ENCODE measurements at regions not wholly inside any gene's neighbourhood (a gene's known extent, or its start where the extent isn't known, plus 50 kb on each side); places are given as distances from the start of the nearest gene placed in this dataset.
"Not testable (repeated sequence)": the region's sequence is repeated elsewhere in the genome, so short reads cannot be mapped to it uniquely, and the experiment has no call there.

GRCh38 chr13:103880146-103880545, 813.9 kb upstream of the SLC10A2 start:
- DNase-seq (ENCODE audit: low read depth): not testable (repeated sequence)

GRCh38 chr13:103878891-103879605, 812.8 kb upstream of the SLC10A2 start:
- no peak for DNase-seq (ENCODE audit: low read depth)

- no peak for DNase-seq (ENCODE audit: low read depth)
These were observed 810.4 kb upstream of the SLC10A2 start for GRCh38 chr13:103876571-103876970.

- no peak for DNase-seq (ENCODE audit: low read depth)
These were observed 807.5 kb upstream of the SLC10A2 start for GRCh38 chr13:103873725-103874124.

- DNase-seq (ENCODE audit: low read depth): no peak
These were observed 799.8 kb upstream of the SLC10A2 start for GRCh38 chr13:103866048-103866447.

GRCh38 chr13:103862525-103862924, 796.3 kb upstream of the SLC10A2 start:
- no peak for DNase-seq (ENCODE audit: low read depth)

- no peak for DNase-seq (ENCODE audit: low read depth)
These were observed 793.7 kb upstream of the SLC10A2 start for GRCh38 chr13:103859952-103860351.

- no peak for DNase-seq (ENCODE audit: low read depth)
These were observed 785.8 kb upstream of the SLC10A2 start for GRCh38 chr13:103852036-103852435.

- no peak for DNase-seq (ENCODE audit: low read depth)
These were observed 778.3 kb upstream of the SLC10A2 start for GRCh38 chr13:103844471-103844870.

GRCh38 chr13:103839460-103839859, 773.2 kb upstream of the SLC10A2 start:
- no peak for DNase-seq (ENCODE audit: low read depth)

GRCh38 chr13:103835052-103835451, 768.8 kb upstream of the SLC10A2 start:
- no peak for DNase-seq (ENCODE audit: low read depth)

- DNase-seq (ENCODE audit: low read depth): no peak
These were observed 767.2 kb upstream of the SLC10A2 start for GRCh38 chr13:103833294-103833852.

- no peak for DNase-seq (ENCODE audit: low read depth)
These were observed 749.4 kb upstream of the SLC10A2 start for GRCh38 chr13:103815619-103816018.

GRCh38 chr13:103812971-103813370, 746.8 kb upstream of the SLC10A2 start:
- no peak for DNase-seq (ENCODE audit: low read depth)

- DNase-seq (ENCODE audit: low read depth): no peak
These were observed 746.3 kb upstream of the SLC10A2 start for GRCh38 chr13:103812558-103812957.

- no peak for DNase-seq (ENCODE audit: low read depth)
These were observed 743.8 kb upstream of the SLC10A2 start for GRCh38 chr13:103810026-103810425.

GRCh38 chr13:103805771-103806170, 739.6 kb upstream of the SLC10A2 start:
- DNase-seq (ENCODE audit: low read depth): no peak

- DNase-seq (ENCODE audit: low read depth): no peak
These were observed 737.1 kb upstream of the SLC10A2 start for GRCh38 chr13:103803349-103803748.

- DNase-seq (ENCODE audit: low read depth): no peak
These were observed 732.8 kb upstream of the SLC10A2 start for GRCh38 chr13:103799028-103799427.

GRCh38 chr13:103795892-103796478, 729.8 kb upstream of the SLC10A2 start:
- DNase-seq (ENCODE audit: low read depth): no peak

- DNase-seq (ENCODE audit: low read depth): no peak
These were observed 728.3 kb upstream of the SLC10A2 start for GRCh38 chr13:103794526-103794925.

- no peak for DNase-seq (ENCODE audit: low read depth)
These were observed 721.9 kb upstream of the SLC10A2 start for GRCh38 chr13:103788061-103788652.

- no peak for DNase-seq (ENCODE audit: low read depth)
These were observed 706.4 kb upstream of the SLC10A2 start for GRCh38 chr13:103772576-103772975.

All from activated T-cell treated with anti-CD3 and anti-CD28 coated beads for 1 hour (primary cell).